ENCODE measurements at regions not wholly inside any gene's neighbourhood (a gene's known extent, or its start where the extent isn't known, plus 50 kb on each side); places are given as distances from the start of the nearest gene placed in this dataset.
A peak's percentile ranks its signal among the peaks of the same experiment; 100 is the strongest.

GRCh38 chr2:19667085-19667484, 234.7 kb downstream of the TTC32 start:
- H3K27ac ChIP-seq, result no peak overlapping the region
- no peaks in the 10 kb centered on the region for H3K36me3 ChIP-seq
- peaks cover 0 to 8% (median 0%) of the 10 kb centered on the region in 9 donors for H3K4me1 ChIP-seq
- DNase-seq, result no peak
- 62 to 66% methylated on average over 3 of the region's 3 CpGs for WGBS, 2 donors
- TF ChIP-seq CTCF (IDR thresholded peaks at IDR 0.05), result peak in 4 of 9 donors; percentile 15 to 43 (median 34)
- no peaks in the 10 kb centered on the region for H3K27me3 ChIP-seq
- no peak overlapping the region for H3K4me3 ChIP-seq
- intact Hi-C loops (cut with DNase I), result loop anchor here in 3 of 10 donors (5.0 to 10.0 kb wide), 3 partner anchors 302 to 312 kb away; partner anchors contain the start of gene OSR1 (in 1 of the 3)
- H3K9me3 ChIP-seq, result no peaks in the 10 kb centered on the region
- peak in 1 of 8 donors; percentile 12 for ATAC-seq

GRCh38 chr2:19664646-19665045, 237.1 kb downstream of the TTC32 start:
- Histone ChIP-seq H3K4me3 (no peak overlapping the region), H3K4me1 (peaks cover 0 to 8% (median 0%) of the 10 kb centered on the region in 9 donors), H3K27ac (no peak overlapping the region), H3K36me3 (no peaks in the 10 kb centered on the region), H3K9me3 (no peaks in the 10 kb centered on the region), H3K27me3 (no peaks in the 10 kb centered on the region)
- no peak for TF ChIP-seq CTCF (IDR thresholded peaks at IDR 0.05)
- DNase-seq, result no peak
- ATAC-seq, result peak in 6 of 8 donors; percentile 22 to 63 (median 34)
- 61 to 67% methylated on average over 4 of the region's 4 CpGs for WGBS, 2 donors
- intact Hi-C loops (cut with DNase I), result loop anchor here in 3 of 10 donors (5.0 to 10.0 kb wide), 3 partner anchors 300 to 310 kb away; partner anchors contain the start of gene OSR1 (in 1 of the 3)

GRCh38 chr2:19659024-19659792, 242.6 kb downstream of the TTC32 start:
- ATAC-seq (no peak), DNase-seq (no peak)
- intact Hi-C loops (cut with DNase I), result no loop called here
- no peaks in the 10 kb centered on the region for H3K27me3 ChIP-seq
- no peaks in the 10 kb centered on the region for H3K36me3 ChIP-seq
- no peaks in the 10 kb centered on the region for H3K9me3 ChIP-seq
- no peak for TF ChIP-seq CTCF (IDR thresholded peaks at IDR 0.05)
- no peaks in the 10 kb centered on the region for H3K4me1 ChIP-seq
- no peak overlapping the region for H3K27ac ChIP-seq
- no peak overlapping the region for H3K4me3 ChIP-seq
- 85 to 86% methylated on average over 3 of the region's 3 CpGs for WGBS, 2 donors

GRCh38 chr2:19656011-19656410, 245.8 kb downstream of the TTC32 start:
- ATAC-seq (no peak), DNase-seq (no peak)
- Histone ChIP-seq H3K4me3 (no peak overlapping the region), H3K9me3 (no peaks in the 10 kb centered on the region), H3K36me3 (no peaks in the 10 kb centered on the region), H3K4me1 (no peaks in the 10 kb centered on the region), H3K27ac (no peak overlapping the region), H3K27me3 (no peaks in the 10 kb centered on the region)
- no peak for TF ChIP-seq CTCF (IDR thresholded peaks at IDR 0.05)
- 92 to 98% methylated on average over 1 of the region's 1 CpG for WGBS, 2 donors
- intact Hi-C loops (cut with DNase I), result no loop called here
